ACHN (cell line): ENCODE measurements at regions not wholly inside any gene's neighbourhood (a gene's known extent, or its start where the extent isn't known, plus 50 kb on each side); places are given as distances from the start of the nearest gene placed in this dataset.

Experiments
- DNase-seq: peaks from one replicate; pipeline ENCODE4 v3.0.0-alpha.2; 2015
- in situ Hi-C: cut with HindIII; loops from 2 replicates; pipeline ENCODE4 v1.10.0; 2017; ENCODE audit warnings: low sequenced_read_pairs, low pct_ligation_motif_present, low pct_unique_long_range_greater_than_20kb

GRCh38 chr15:93417156-93417555 lies 328.1 kb upstream of the RGMA start:
- in situ Hi-C loops = no loop called here
- DNase-seq = no peak

- in situ Hi-C loops = no loop called here
Measured at GRCh38 chr15:93415576-93415975, 326.6 kb upstream of the RGMA start.

DNA sequence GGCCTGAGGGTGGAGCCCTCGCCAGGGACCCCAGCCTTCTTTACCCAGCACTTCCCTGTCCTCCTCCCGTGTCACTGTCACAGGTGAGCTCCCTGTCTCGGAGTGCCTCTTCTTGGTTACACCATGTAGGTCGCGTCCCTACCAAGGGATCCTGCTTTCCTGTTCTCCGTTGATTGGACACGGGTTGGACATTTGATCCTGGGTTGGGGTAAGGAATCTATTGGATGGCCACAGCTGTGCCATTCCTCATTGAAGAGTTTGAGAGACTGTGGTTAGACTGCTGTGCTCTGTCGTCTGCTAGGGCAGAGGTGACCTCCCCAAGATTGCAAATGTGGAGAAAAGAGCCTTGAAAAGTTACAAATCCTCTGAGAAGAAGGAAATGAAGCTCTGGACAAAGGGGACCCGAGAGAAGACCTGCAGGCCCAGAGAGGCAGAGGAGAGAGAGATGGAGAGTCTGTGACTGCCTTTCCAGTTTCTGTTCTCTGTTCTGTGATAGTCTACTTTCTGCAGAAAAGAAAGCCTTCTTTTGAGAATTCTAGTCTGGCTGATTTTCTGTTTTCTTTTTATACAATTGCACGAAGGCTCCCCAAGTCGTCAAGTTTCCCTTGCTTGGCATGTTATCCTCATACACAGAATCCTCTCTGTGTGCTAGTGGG lies 325.7 kb upstream of the RGMA start:
- no peak for DNase-seq
- in situ Hi-C loops = no loop called here

More at GRCh38 chr15:93415576-93415975, 326.6 kb upstream of the RGMA start:
- no peak for DNase-seq

DNA sequence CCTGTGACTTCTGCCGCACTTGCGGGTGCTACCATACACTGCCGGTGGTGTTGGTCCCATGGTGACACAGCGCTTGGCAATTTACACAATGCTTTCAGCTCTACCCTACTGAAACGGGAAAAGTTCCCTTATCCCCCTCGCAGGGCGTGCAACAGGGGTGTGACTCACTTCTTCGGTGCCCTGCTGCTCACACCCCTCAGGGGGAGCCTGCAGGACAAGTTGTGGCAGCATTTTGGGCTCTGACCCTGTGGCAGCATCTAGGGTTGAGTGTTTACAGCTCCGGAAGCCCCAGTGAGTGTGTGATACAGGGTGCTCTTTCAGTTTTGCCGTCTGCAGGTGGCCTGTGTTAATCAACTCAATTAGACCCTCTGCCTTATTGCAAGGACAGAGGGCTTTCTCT lies 324.7 kb upstream of the RGMA start:
- in situ Hi-C loops = no loop called here
- DNase-seq = no peak

GRCh38 chr15:93399121-93399520 lies 310.1 kb upstream of the RGMA start:
- in situ Hi-C loops = no loop called here
- no peak for DNase-seq

DNA sequence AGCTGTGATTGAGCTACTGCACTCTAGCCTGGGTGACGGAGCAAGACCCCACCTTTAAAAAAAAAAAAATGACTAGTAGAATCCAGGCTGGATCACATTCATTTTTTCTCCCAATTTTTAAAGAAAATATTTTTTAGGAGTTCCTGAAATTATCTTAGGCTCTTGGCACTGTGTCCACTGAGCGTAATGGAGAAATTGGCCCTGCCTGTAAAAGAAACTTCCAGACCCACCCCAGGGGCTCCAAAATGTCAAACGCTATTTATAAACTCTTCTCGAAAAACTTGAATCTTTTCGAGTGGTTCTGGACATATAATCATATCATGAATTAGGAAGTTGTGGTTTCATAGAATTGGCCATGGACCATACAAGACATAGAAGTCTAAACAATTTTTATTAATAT lies 300.2 kb upstream of the RGMA start:
- in situ Hi-C loops = no loop called here
- DNase-seq = no peak

DNA sequence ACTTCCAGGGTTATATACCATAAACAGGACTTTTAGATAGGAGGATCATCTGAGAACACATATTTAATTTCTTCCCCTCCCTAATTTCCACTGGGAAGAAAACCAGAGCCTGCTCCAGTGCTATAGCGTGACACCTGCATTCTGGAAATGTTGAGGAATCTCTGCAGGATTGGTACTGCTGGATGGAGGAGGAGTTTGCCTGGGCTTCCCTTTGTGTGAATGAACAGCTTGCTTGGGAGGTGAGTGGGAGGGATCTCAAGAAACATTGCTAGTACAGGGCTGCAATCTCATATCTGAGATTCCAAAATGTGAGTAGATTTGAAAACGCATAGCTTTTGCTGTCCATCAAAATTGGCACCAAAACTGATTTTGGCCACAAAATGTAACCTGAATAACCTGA lies 295.9 kb upstream of the RGMA start:
- in situ Hi-C loops = no loop called here
- DNase-seq = no peak

- in situ Hi-C loops = no loop called here
- no peak for DNase-seq
Measured at GRCh38 chr15:93382200-93382820, 293.3 kb upstream of the RGMA start.

DNA sequence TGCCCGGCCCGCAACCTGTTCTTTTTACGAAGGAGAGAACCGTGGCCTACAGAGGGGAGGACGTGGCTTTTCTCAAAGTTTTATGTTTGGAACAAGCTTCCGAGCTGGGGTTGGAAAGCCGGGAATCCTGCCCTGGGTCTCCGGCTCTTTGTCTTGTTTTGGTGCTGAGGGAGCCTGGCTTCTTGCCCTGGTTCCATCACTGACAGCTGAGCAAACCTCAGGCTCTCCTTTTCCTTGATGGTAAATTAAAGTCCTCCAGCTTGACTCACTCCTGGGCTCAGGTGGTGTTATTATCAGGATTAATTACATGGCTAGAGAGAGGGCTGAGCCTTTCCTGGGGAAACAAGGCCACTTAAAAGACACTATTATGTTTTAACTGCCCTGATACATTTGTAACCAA lies 289.5 kb upstream of the RGMA start:
- in situ Hi-C loops = no loop called here
- DNase-seq = no peak

GRCh38 chr15:93372865-93373223 lies 283.8 kb upstream of the RGMA start:
- in situ Hi-C loops = no loop called here
- no peak for DNase-seq

GRCh38 chr15:93372208-93372864 lies 283.3 kb upstream of the RGMA start:
- in situ Hi-C loops = no loop called here
- no peak for DNase-seq

DNA sequence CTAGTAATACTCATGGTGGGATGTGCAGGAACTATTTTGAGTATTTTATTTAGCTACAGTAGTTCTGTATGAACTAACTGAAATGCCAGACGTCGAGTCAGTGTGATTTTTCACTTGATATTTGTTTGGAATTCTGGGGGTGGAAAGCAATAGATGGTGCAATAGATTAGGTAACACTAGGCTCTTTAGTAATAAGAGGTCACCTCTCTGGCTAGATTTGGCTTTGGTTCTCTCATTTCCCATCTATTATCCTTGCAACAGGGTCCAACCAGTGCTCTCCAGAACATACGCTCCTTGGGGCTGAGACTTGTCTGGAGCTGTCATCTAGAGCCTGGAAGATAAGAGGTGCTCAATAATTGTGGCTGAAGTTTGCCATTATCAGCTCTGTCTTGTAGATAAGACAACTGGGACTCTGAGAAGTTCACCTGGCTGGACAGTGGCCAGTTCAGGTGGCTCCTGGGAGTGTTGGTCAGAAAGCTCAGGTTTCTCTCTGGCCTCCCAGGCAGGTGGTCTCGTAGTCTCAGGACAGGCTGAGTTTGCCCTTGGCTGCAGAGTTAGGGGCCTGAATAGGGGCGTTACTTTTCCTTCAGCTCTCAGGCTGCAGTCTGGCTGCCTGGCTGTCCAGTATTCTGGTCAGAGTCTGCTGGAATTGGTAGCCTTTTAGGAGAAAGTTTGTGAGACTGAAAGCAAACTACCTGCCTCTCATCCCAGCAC lies 277.5 kb upstream of the RGMA start:
- in situ Hi-C loops = no loop called here
- DNase-seq = no peak

- no peak for DNase-seq
- in situ Hi-C loops = no loop called here
Measured at GRCh38 chr15:93362821-93363220, 273.8 kb upstream of the RGMA start.

GRCh38 chr15:93362203-93362602 lies 273.2 kb upstream of the RGMA start:
- in situ Hi-C loops = no loop called here
- no peak for DNase-seq

- DNase-seq = no peak
- in situ Hi-C loops = no loop called here
Measured at GRCh38 chr15:93361703-93362102, 272.7 kb upstream of the RGMA start.

GRCh38 chr15:93360976-93361375 lies 272.0 kb upstream of the RGMA start:
- no peak for DNase-seq
- in situ Hi-C loops = no loop called here

GRCh38 chr15:93360318-93360717 lies 271.3 kb upstream of the RGMA start:
- in situ Hi-C loops = no loop called here
- DNase-seq = no peak

GRCh38 chr15:93359425-93360131 lies 270.6 kb upstream of the RGMA start:
- in situ Hi-C loops = no loop called here
- DNase-seq = no peak

DNA sequence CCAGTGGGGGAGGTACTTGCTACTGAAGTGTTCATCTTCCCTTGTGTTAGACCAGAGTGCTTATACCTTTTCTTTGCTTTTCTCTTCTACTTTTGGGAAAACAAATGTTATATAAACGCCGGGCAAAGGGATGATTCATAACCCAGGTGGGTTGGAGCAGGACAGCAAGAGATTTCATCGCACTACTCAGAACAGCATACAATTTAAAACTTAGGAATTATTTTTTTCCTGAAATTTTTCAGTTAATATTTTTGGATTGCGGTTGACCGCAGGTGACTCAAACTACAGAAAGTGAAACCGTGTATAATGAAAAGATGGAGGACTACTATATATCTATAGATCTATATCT lies 270.0 kb upstream of the RGMA start:
- in situ Hi-C loops = no loop called here
- no peak for DNase-seq
